Endothelial cell (in vitro differentiated cells): ENCODE measurements at regions not wholly inside any gene's neighbourhood (a gene's known extent, or its start where the extent isn't known, plus 50 kb on each side); places are given as distances from the start of the nearest gene placed in this dataset.

Source experiments
- DNase-seq: peaks from one replicate; pipeline ENCODE4 v3.0.0; 2021; ENCODE audit warnings: low spot score
- H3K27ac Mint-ChIP-seq: one replicate; pipeline ENCODE4 v1.8.0; 2021; ENCODE audit warnings: mixed read lengths, inconsistent platforms; ENCODE audit not compliant: unreplicated experiment
- H3K27me3 Mint-ChIP-seq: one replicate; pipeline ENCODE4 v1.8.0; 2021; ENCODE audit warnings: mild to moderate bottlenecking, moderate library complexity, mixed read lengths, inconsistent platforms; ENCODE audit not compliant: unreplicated experiment
- H3K36me3 Mint-ChIP-seq: one replicate; pipeline ENCODE4 v1.8.0; 2021; ENCODE audit warnings: mild to moderate bottlenecking, low read depth, mixed read lengths, inconsistent platforms; ENCODE audit not compliant: unreplicated experiment
- H3K4me1 Mint-ChIP-seq: one replicate; pipeline ENCODE4 v1.8.0; 2021; ENCODE audit warnings: mild to moderate bottlenecking, mixed read lengths, inconsistent platforms; ENCODE audit not compliant: unreplicated experiment
- H3K4me3 Mint-ChIP-seq: one replicate; pipeline ENCODE4 v1.8.0; 2021; ENCODE audit warnings: mild to moderate bottlenecking, mixed read lengths, inconsistent platforms; ENCODE audit not compliant: unreplicated experiment
- H3K9me3 Mint-ChIP-seq: one replicate; pipeline ENCODE4 v1.8.0; 2021; ENCODE audit warnings: mixed read lengths, inconsistent platforms; ENCODE audit not compliant: unreplicated experiment
- TF ChIP-seq, protein P1 (sequence below): fragments of 200-600 bp; sonication (generic); IDR thresholded peaks from one replicate; pipeline ENCODE4 v1.5.0; 2021; ENCODE audit warnings: antibody characterized with exemption; ENCODE audit not compliant: unreplicated experiment

DNA sequence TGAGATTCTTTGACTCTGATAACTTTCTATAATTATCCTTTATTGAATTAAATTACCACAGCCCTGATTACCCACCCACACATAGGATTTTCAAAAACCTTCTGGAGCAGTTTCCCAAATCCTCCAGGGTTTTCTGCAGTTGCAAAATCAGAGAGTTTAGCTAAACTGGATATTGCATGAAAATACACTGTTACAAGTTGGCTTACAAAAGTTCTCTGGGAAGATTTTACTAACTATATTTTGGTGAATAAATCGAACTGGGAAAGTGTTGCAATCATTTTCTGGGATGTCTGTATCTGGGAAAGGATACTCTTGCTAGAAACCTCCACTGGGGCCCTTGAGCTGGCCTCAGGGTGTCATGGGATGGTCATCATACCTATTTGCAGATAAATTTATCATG is 97.6 kb upstream of the STMND1 start:
- Mint-ChIP-seq H3K27me3 (peaks cover 3% of the 10 kb centered on the region), H3K9me3 (no peaks in the 10 kb centered on the region)
- TF ChIP-seq, protein P1, sequence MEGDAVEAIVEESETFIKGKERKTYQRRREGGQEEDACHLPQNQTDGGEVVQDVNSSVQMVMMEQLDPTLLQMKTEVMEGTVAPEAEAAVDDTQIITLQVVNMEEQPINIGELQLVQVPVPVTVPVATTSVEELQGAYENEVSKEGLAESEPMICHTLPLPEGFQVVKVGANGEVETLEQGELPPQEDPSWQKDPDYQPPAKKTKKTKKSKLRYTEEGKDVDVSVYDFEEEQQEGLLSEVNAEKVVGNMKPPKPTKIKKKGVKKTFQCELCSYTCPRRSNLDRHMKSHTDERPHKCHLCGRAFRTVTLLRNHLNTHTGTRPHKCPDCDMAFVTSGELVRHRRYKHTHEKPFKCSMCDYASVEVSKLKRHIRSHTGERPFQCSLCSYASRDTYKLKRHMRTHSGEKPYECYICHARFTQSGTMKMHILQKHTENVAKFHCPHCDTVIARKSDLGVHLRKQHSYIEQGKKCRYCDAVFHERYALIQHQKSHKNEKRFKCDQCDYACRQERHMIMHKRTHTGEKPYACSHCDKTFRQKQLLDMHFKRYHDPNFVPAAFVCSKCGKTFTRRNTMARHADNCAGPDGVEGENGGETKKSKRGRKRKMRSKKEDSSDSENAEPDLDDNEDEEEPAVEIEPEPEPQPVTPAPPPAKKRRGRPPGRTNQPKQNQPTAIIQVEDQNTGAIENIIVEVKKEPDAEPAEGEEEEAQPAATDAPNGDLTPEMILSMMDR, result no peak

DNA sequence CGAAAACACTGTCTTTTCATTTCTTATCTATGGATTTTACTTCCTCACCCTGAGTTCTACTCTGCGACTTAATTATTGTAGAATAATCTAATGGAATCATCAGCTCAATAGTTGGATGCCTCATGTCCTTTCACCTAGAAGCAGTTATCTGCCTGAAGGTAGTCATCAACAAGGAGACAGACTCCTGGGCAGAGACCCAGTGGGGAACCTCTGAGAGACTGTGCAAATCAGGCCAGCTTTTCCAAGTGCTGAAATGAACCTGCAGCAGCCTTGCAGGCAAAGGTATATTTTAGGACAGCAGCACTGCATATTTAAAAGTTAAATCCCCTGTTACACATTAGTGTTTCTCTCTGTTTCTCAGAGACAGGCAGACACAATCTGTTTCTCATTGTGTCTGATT is 99.7 kb upstream of the STMND1 start:
- Mint-ChIP-seq H3K4me1 (no peaks in the 10 kb centered on the region), H3K9me3 (no peaks in the 10 kb centered on the region), H3K27ac (no peak overlapping the region), H3K4me3 (no peak overlapping the region), H3K36me3 (no peaks in the 10 kb centered on the region), H3K27me3 (peaks cover 3% of the 10 kb centered on the region)
- DNase-seq, result no peak
- TF ChIP-seq, protein P1, result no peak

More for the DNA sequence above, 97.6 kb upstream of the STMND1 start:
- Mint-ChIP-seq H3K36me3 (no peaks in the 10 kb centered on the region), H3K4me3 (no peak overlapping the region), H3K4me1 (no peaks in the 10 kb centered on the region), H3K27ac (no peak overlapping the region)
- no peak for DNase-seq

DNA sequence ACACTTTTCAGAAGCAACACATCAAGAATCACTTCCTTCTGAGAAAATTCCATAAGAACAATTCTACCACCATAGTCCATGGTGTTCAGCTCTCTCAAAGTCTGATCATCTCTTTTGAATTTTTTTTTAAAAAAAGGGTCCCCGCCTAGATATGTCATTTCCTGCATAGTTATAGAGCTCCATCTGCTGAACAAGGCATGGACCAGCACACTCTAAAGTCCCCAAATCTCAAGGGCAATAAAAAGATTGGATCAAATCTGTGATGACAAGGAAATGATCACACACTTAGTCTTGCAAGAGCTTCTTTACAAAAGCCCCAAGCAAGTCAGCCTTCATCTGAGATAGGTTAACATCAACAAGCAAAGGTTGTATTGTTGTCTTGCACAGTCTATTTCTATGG is 100.7 kb upstream of the STMND1 start:
- Mint-ChIP-seq H3K9me3 (no peaks in the 10 kb centered on the region), H3K36me3 (no peaks in the 10 kb centered on the region), H3K27me3 (peaks cover 1% of the 10 kb centered on the region), H3K4me1 (no peaks in the 10 kb centered on the region), H3K4me3 (no peak overlapping the region), H3K27ac (no peak overlapping the region)
- no peak for DNase-seq
- TF ChIP-seq, protein P1, result no peak

DNA sequence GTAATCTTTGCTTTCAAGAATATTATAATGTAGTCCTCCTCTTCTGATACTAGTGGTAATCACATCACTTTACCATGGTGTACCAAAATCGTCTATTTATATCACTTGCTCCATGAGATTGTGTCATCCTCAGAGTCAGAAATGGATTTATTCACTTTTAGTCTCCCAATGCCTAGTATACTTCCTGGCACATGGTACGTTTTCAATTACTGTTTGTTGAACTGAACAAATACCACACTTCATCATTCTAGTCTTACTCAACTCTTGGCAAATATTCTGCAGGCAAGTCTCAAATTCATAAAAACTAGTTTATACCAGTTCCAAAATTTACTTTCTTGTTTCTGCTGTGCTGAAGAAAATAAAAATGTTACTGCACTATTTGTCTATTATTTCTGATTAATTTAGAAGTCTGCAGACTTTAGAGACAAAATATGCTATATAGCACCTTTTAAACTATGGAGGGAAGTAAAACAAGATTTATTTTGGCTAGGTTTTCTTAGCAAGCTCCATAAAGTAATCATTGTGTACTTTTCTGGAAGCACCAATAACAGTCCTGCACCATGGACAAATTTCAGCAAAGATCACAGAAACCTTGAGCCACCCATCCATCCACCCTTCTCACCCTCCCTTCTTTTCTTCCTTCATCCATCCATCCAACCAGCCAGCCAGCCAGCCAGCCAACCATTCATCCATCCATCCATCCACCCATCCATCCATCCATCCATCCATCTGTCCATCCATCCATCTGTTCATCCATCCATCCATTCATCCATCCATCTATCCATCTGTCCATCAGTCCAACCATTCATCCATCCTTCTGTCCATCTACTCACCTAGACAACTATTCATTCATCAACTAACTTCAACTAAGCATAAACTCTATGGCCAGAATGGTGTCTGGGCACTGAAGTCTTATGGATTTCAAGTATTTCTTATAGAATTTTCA is 102.1 kb upstream of the STMND1 start:
- Mint-ChIP-seq H3K4me3 (no peak overlapping the region), H3K27me3 (peaks cover 1% of the 10 kb centered on the region), H3K27ac (no peak overlapping the region), H3K9me3 (no peaks in the 10 kb centered on the region), H3K4me1 (no peaks in the 10 kb centered on the region), H3K36me3 (no peaks in the 10 kb centered on the region)
- TF ChIP-seq, protein P1, result no peak
- DNase-seq, result no peak

DNA sequence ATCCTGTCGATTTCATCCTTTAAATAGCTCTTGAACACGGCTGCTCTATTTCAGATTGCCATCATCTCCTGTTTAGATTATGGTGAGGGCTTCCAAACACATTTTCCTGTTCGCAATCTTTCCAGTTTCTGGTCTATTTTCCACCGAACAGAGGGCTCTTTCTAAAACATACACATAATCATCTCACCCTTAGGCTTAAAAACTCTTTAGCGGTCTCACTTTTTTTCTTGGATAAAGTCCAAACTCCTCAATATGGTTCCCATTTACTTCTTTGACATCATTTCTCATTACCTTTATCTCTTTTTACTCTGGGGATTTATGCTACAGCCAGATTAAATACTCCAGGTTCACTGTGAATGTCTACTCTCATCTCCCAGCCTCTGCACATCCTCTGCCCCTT is 103.4 kb upstream of the STMND1 start:
- TF ChIP-seq, protein P1, result no peak
- H3K9me3 Mint-ChIP-seq, result no peaks in the 10 kb centered on the region
- H3K27ac Mint-ChIP-seq, result no peak overlapping the region
- peaks cover 1% of the 10 kb centered on the region for H3K27me3 Mint-ChIP-seq
- H3K36me3 Mint-ChIP-seq, result no peaks in the 10 kb centered on the region
- no peak overlapping the region for H3K4me3 Mint-ChIP-seq
- DNase-seq, result no peak
- H3K4me1 Mint-ChIP-seq, result no peaks in the 10 kb centered on the region
